MM.1S (cell line): ENCODE measurements at regions not wholly inside any gene's neighbourhood (a gene's known extent, or its start where the extent isn't known, plus 50 kb on each side); places are given as distances from the start of the nearest gene placed in this dataset.

Source experiments
- DNase-seq: peaks from one replicate; pipeline ENCODE4 v3.0.0-alpha.2; 2015
- H2AFZ ChIP-seq: fragments of 300-600 bp; sonication (generic); 2 replicates; pipeline ENCODE4 v1.6.0; 2016; ENCODE audit warnings: antibody characterized with exemption, low read length
- H3F3A ChIP-seq: fragments of 300-600 bp; sonication (generic); 2 replicates; pipeline ENCODE4 v1.6.1; 2016; ENCODE audit warnings: mild to moderate bottlenecking, antibody characterized with exemption, low read length, moderate library complexity, mixed read lengths; ENCODE audit not compliant: insufficient read depth
- H3K27ac ChIP-seq: fragments of 300-600 bp; sonication (generic); 2 replicates; pipeline ENCODE4 v1.5.1; 2016; ENCODE audit warnings: mild to moderate bottlenecking, low read length
- H3K27me3 ChIP-seq: fragments of 300-600 bp; sonication (generic); replicated peaks from 2 replicates; pipeline ENCODE4 v1.6.0; 2016; ENCODE audit warnings: low read length; ENCODE audit not compliant: insufficient read depth
- H3K36me3 ChIP-seq: fragments of 300-600 bp; sonication (generic); replicated peaks from 2 replicates; pipeline ENCODE4 v1.6.1; 2016; ENCODE audit warnings: mild to moderate bottlenecking, low read length, mixed read lengths; ENCODE audit not compliant: insufficient read depth
- H3K4me1 ChIP-seq: fragments of 300-600 bp; sonication (generic); 2 replicates; pipeline ENCODE4 v1.6.1; 2016; ENCODE audit warnings: low read length, mixed read lengths
- H3K4me2 ChIP-seq: fragments of 300-600 bp; sonication (generic); 2 replicates; pipeline ENCODE4 v1.6.0; 2016; ENCODE audit warnings: low read depth, low read length
- H3K4me3 ChIP-seq: fragments of 300-600 bp; sonication (generic); 2 replicates; pipeline ENCODE4 v1.5.1; 2016; ENCODE audit warnings: low read length, mixed read lengths
- H3K79me2 ChIP-seq: fragments of 300-600 bp; sonication (generic); 2 replicates; pipeline ENCODE4 v1.6.1; 2016; ENCODE audit warnings: mixed run types, low read length, mixed read lengths
- H3K9ac ChIP-seq: fragments of 300-600 bp; sonication (generic); 2 replicates; pipeline ENCODE4 v1.6.1; 2016; ENCODE audit warnings: low read length, mixed read lengths
- H3K9me2 ChIP-seq: fragments of 300-600 bp; sonication (generic); replicated peaks from 2 replicates; pipeline ENCODE4 v1.6.1; 2016; ENCODE audit warnings: mild to moderate bottlenecking, low read length, mixed read lengths; ENCODE audit not compliant: insufficient read depth
- H3K9me3 ChIP-seq: fragments of 300-600 bp; sonication (generic); replicated peaks from 2 replicates; pipeline ENCODE4 v1.6.1; 2016; ENCODE audit warnings: mild to moderate bottlenecking, low read length, mixed read lengths; ENCODE audit not compliant: insufficient read depth
- H4K20me1 ChIP-seq: fragments of 300-600 bp; sonication (generic); 2 replicates; pipeline ENCODE4 v1.6.1; 2016; ENCODE audit warnings: mild to moderate bottlenecking, low read length, moderate library complexity, mixed read lengths; ENCODE audit not compliant: insufficient read depth
- CTCF ChIP-seq: fragments of 300-600 bp; sonication (generic); IDR thresholded peaks from 2 replicates; pipeline ENCODE4 v1.5.1; 2016; ENCODE audit warnings: antibody characterized with exemption, low read length, mixed read lengths
- EZH2 ChIP-seq: fragments of 300-600 bp; sonication (generic); optimal IDR thresholded peaks from 2 replicates; pipeline ENCODE3; 2017; ENCODE audit warnings: low read depth, mild to moderate bottlenecking, antibody characterized with exemption, low read length, mixed read lengths
- EZH2phosphoT487 ChIP-seq: fragments of 300-600 bp; sonication (generic); IDR thresholded peaks from 2 replicates; pipeline ENCODE4 v1.6.1; 2018; ENCODE audit warnings: antibody characterized with exemption, low read length

GRCh38 chr3:17909714-17910113 lies 167.3 kb upstream of the TBC1D5 start:
- H3K4me2 ChIP-seq: no peak overlapping the region
- no peak overlapping the region for H3K9ac ChIP-seq
- H3K27ac ChIP-seq: no peak overlapping the region

GRCh38 chr3:17908399-17909191 lies 166.2 kb upstream of the TBC1D5 start:
- no peak for DNase-seq
- Histone ChIP-seq H3K9me2 (no peaks in the 10 kb centered on the region), H4K20me1 (no peaks in the 10 kb centered on the region), H3K27ac (no peak overlapping the region), H3K4me1 (no peaks in the 10 kb centered on the region), H3K36me3 (no peaks in the 10 kb centered on the region), H3K9ac (no peak overlapping the region), H3K27me3 (no peaks in the 10 kb centered on the region), H3K79me2 (no peaks in the 10 kb centered on the region), H2AFZ (no peak overlapping the region), H3K4me3 (no peak overlapping the region), H3F3A (no peaks in the 10 kb centered on the region), H3K4me2 (no peak overlapping the region), H3K9me3 (no peaks in the 10 kb centered on the region)
- TF ChIP-seq CTCF (no peak), EZH2 (no peak)

More at GRCh38 chr3:17909714-17910113, 167.3 kb upstream of the TBC1D5 start:
- Histone ChIP-seq H3K79me2 (no peaks in the 10 kb centered on the region), H3K9me3 (no peaks in the 10 kb centered on the region), H2AFZ (no peak overlapping the region), H3K27me3 (no peaks in the 10 kb centered on the region), H3F3A (no peaks in the 10 kb centered on the region), H3K36me3 (no peaks in the 10 kb centered on the region), H3K9me2 (no peaks in the 10 kb centered on the region), H4K20me1 (no peaks in the 10 kb centered on the region), H3K4me3 (no peak overlapping the region), H3K4me1 (no peaks in the 10 kb centered on the region)
- no peak for DNase-seq
- TF ChIP-seq EZH2phosphoT487 (no peak), CTCF (no peak), EZH2 (no peak)

GRCh38 chr3:17905996-17906395 lies 163.6 kb upstream of the TBC1D5 start:
- Histone ChIP-seq H3K27ac (no peak overlapping the region), H3K79me2 (no peaks in the 10 kb centered on the region), H3F3A (no peaks in the 10 kb centered on the region), H2AFZ (no peak overlapping the region), H3K9me3 (no peaks in the 10 kb centered on the region), H4K20me1 (no peaks in the 10 kb centered on the region), H3K9ac (no peak overlapping the region), H3K36me3 (no peaks in the 10 kb centered on the region), H3K4me3 (no peak overlapping the region), H3K9me2 (no peaks in the 10 kb centered on the region), H3K4me2 (no peak overlapping the region), H3K4me1 (0 out of 2 replicates have a peak, but pooled peaks cover 8% of the 10 kb centered on the region), H3K27me3 (no peaks in the 10 kb centered on the region)
- no peak for DNase-seq
- TF ChIP-seq EZH2 (no peak), CTCF (no peak), EZH2phosphoT487 (no peak)
